Smooth muscle cell (in vitro differentiated cells): ENCODE measurements at regions not wholly inside any gene's neighbourhood (a gene's known extent, or its start where the extent isn't known, plus 50 kb on each side); places are given as distances from the start of the nearest gene placed in this dataset.

Source experiments
- DNase-seq: peaks from one replicate; lab custom pipeline; 2025; ENCODE audit not compliant: unreplicated experiment; lab: John Stamatoyannopoulos, UW
- H2AFZ ChIP-seq: fragments of 200-600 bp; sonication (generic); 2 replicates; pipeline ENCODE4 v1.6.0; 2016; ENCODE audit warnings: antibody characterized with exemption, low read depth, mild to moderate bottlenecking
- H3F3A ChIP-seq: fragments of 200-600 bp; sonication (generic); 2 replicates; pipeline ENCODE4 v1.6.0; 2017; ENCODE audit warnings: antibody characterized with exemption, low read depth
- H3K27ac ChIP-seq: fragments of 200-600 bp; sonication (generic); 2 replicates; pipeline ENCODE4 v1.5.1; 2016; ENCODE audit warnings: low read depth, mild to moderate bottlenecking
- H3K27me3 ChIP-seq: fragments of 200-600 bp; sonication (generic); 2 replicates; pipeline ENCODE4 v1.6.1; 2016; ENCODE audit warnings: low read depth, mild to moderate bottlenecking
- H3K36me3 ChIP-seq: fragments of 200-600 bp; sonication (generic); 2 replicates; pipeline ENCODE4 v1.5.1; 2016; ENCODE audit warnings: low read depth
- H3K4me1 ChIP-seq: fragments of 200-600 bp; sonication (generic); 2 replicates; pipeline ENCODE4 v1.5.1; 2016; ENCODE audit warnings: low read depth
- H3K4me2 ChIP-seq: fragments of 200-600 bp; sonication (generic); 2 replicates; pipeline ENCODE4 v1.6.0; 2016; ENCODE audit warnings: mild to moderate bottlenecking
- H3K4me3 ChIP-seq: fragments of 200-600 bp; sonication (generic); 2 replicates; pipeline ENCODE4 v1.5.1; 2016; ENCODE audit warnings: mild to moderate bottlenecking
- H3K79me2 ChIP-seq: fragments of 200-600 bp; sonication (generic); 2 replicates; pipeline ENCODE4 v1.6.0; 2016; ENCODE audit warnings: low read depth, mild to moderate bottlenecking
- H3K9ac ChIP-seq: fragments of 200-600 bp; sonication (generic); 2 replicates; pipeline ENCODE4 v1.6.0; 2016; ENCODE audit warnings: low read depth
- H3K9me3 ChIP-seq: fragments of 200-600 bp; sonication (generic); replicated peaks from 2 replicates; pipeline ENCODE4 v1.5.1; 2016; ENCODE audit warnings: low read depth
- H4K20me1 ChIP-seq: fragments of 200-600 bp; sonication (generic); 2 replicates; pipeline ENCODE4 v1.6.0; 2016; ENCODE audit warnings: low read depth
- CTCF ChIP-seq: fragments of 200-600 bp; sonication (generic); IDR thresholded peaks from 2 replicates; pipeline ENCODE4 v1.5.1; 2017; ENCODE audit warnings: borderline replicate concordance, mild to moderate bottlenecking, antibody characterized with exemption; ENCODE audit not compliant: insufficient read depth, poor library complexity, severe bottlenecking
- WGBS: methylation state at CpG from one replicate; pipeline ENCODE4 v1.1.7; 2016; ENCODE audit warnings: low lambda C conversion rate; 5-methylcytosine and 5-hydroxymethylcytosine counted together

- H3K4me1 ChIP-seq: no peaks in the 10 kb centered on the region
- no peaks in the 10 kb centered on the region for H4K20me1 ChIP-seq
- no peak for TF ChIP-seq CTCF
- H3K4me3 ChIP-seq: no peak overlapping the region
- no peaks in the 10 kb centered on the region for H3F3A ChIP-seq
- H3K79me2 ChIP-seq: no peaks in the 10 kb centered on the region
- WGBS: 64% methylated on average over 4 of the region's 4 CpGs
- no peaks in the 10 kb centered on the region for H3K27me3 ChIP-seq
- H3K36me3 ChIP-seq: no peaks in the 10 kb centered on the region
- H3K9me3 ChIP-seq: no peaks in the 10 kb centered on the region
- no peak for DNase-seq
- no peak overlapping the region for H2AFZ ChIP-seq
- H3K4me2 ChIP-seq: no peak overlapping the region
- no peak overlapping the region for H3K9ac ChIP-seq
- no peak overlapping the region for H3K27ac ChIP-seq
Measured at GRCh38 chr9:79917421-79917820, 345.7 kb downstream of the TLE4 start.

GRCh38 chr9:79913867-79914266 lies 342.1 kb downstream of the TLE4 start:
- Histone ChIP-seq H3K79me2 (no peaks in the 10 kb centered on the region), H3K4me3 (no peak overlapping the region), H3K9ac (no peak overlapping the region), H3K9me3 (no peaks in the 10 kb centered on the region), H3K36me3 (no peaks in the 10 kb centered on the region), H3K4me1 (no peaks in the 10 kb centered on the region), H4K20me1 (no peaks in the 10 kb centered on the region), H3K4me2 (no peak overlapping the region), H3K27me3 (no peaks in the 10 kb centered on the region), H3F3A (no peaks in the 10 kb centered on the region), H2AFZ (no peak overlapping the region), H3K27ac (no peak overlapping the region)
- no peak for DNase-seq
- WGBS: 95% methylated on average over 4 of the region's 4 CpGs
- no peak for TF ChIP-seq CTCF

- H3K4me3 ChIP-seq: no peak overlapping the region
- H3K27ac ChIP-seq: no peak overlapping the region
- no peak overlapping the region for H3K9ac ChIP-seq
- 49% methylated on average over 2 of the region's 2 CpGs for WGBS
- H3K79me2 ChIP-seq: no peaks in the 10 kb centered on the region
- H3F3A ChIP-seq: no peaks in the 10 kb centered on the region
- no peaks in the 10 kb centered on the region for H3K4me1 ChIP-seq
- H4K20me1 ChIP-seq: no peaks in the 10 kb centered on the region
- no peaks in the 10 kb centered on the region for H3K36me3 ChIP-seq
- no peak overlapping the region for H3K4me2 ChIP-seq
- no peak overlapping the region for H2AFZ ChIP-seq
- H3K9me3 ChIP-seq: no peaks in the 10 kb centered on the region
- no peaks in the 10 kb centered on the region for H3K27me3 ChIP-seq
- DNase-seq: no peak
- TF ChIP-seq CTCF: no peak
Measured at GRCh38 chr9:79912318-79913070, 340.7 kb downstream of the TLE4 start.

GRCh38 chr9:79911724-79912123 lies 340.0 kb downstream of the TLE4 start:
- Histone ChIP-seq H2AFZ (no peak overlapping the region), H3K27me3 (no peaks in the 10 kb centered on the region), H3K9me3 (no peaks in the 10 kb centered on the region), H3K36me3 (no peaks in the 10 kb centered on the region), H3F3A (no peaks in the 10 kb centered on the region), H3K4me2 (no peak overlapping the region), H3K9ac (no peak overlapping the region), H3K4me3 (no peak overlapping the region), H3K4me1 (no peaks in the 10 kb centered on the region), H4K20me1 (no peaks in the 10 kb centered on the region), H3K79me2 (no peaks in the 10 kb centered on the region), H3K27ac (no peak overlapping the region)
- 98% methylated on average over 19 of the region's 19 CpGs for WGBS
- TF ChIP-seq CTCF: no peak
- no peak for DNase-seq
